ENCODE measurements at regions not wholly inside any gene's neighbourhood (a gene's known extent, or its start where the extent isn't known, plus 50 kb on each side); places are given as distances from the start of the nearest gene placed in this dataset.

- Histone ChIP-seq H3K56ac (ENCODE audit: extremely low read depth, insufficient read depth, low read length) (no peak overlapping the region), H3K14ac (replicated peaks; ENCODE audit: low read depth, low read length) (no peak overlapping the region), H2AK5ac (ENCODE audit: low read depth, low read length) (no peak overlapping the region), H2AK9ac (replicated peaks; ENCODE audit: low read depth, low read length, poor library complexity) (no peak overlapping the region), H3K79me1 (ENCODE audit: low read depth in 1 of 2, low read length in 2 of 2) (no peaks in the 10 kb centered on the region), H2BK20ac (ENCODE audit: low read depth, low read length) (peak overlapping the region; percentile 33; the same call in 1 of the 2 replicates), H2BK15ac (ENCODE audit: low read depth, low read length) (no peak overlapping the region), H3K9me3 (ENCODE audit: control insufficient read depth, insufficient read depth, low read length) (no peaks in the 10 kb centered on the region), H3K36me3 (ENCODE audit: control insufficient read depth, insufficient read depth, low read length) (no peaks in the 10 kb centered on the region), H4K5ac (ENCODE audit: low read depth, low read length) (no peak overlapping the region), H2AFZ (replicated peaks; ENCODE audit: low read length, poor library complexity) (no peak overlapping the region), H3K4ac (ENCODE audit: low read depth, low read length) (no peak overlapping the region), H3K27me3 (ENCODE audit: control insufficient read depth, insufficient read depth, low read length) (no peaks in the 10 kb centered on the region), H3K9ac (ENCODE audit: low read depth, low read length) (no peak overlapping the region), H2BK5ac (ENCODE audit: low read depth, low read length, poor library complexity, severe bottlenecking) (no peak overlapping the region), H3K4me3 (ENCODE audit: insufficient read depth, low read depth, low read length) (no peak overlapping the region), H3K23ac (ENCODE audit: low read depth, low read length) (no peak overlapping the region), H3K18ac (ENCODE audit: low read depth, low read length) (no peak overlapping the region), H3K27ac (ENCODE audit: insufficient read depth, low read length) (no peak overlapping the region), H2BK120ac (ENCODE audit: low read depth, low read length) (no peak overlapping the region), H3K4me1 (ENCODE audit: control insufficient read depth, insufficient read depth, low read length) (peaks cover 7% of the 10 kb centered on the region), H3K9me1 (ENCODE audit: insufficient read depth, low read length) (no peaks in the 10 kb centered on the region), H4K20me1 (ENCODE audit: insufficient read depth, low read length) (no peaks in the 10 kb centered on the region), H4K8ac (ENCODE audit: low read depth in 2 of 2, low read length in 2 of 2) (no peak overlapping the region), H3K4me2 (ENCODE audit: low read depth, low read length) (no peak overlapping the region), H4K91ac (ENCODE audit: insufficient read depth, low read depth, low read length) (no peak overlapping the region)
- no CpG with 5 or more reads among the region's 2 CpGs for WGBS, 2 experiments (ENCODE audit: extremely low coverage in 2 of 2, insufficient read length in 1 of 2)
- peak; percentile 59 for DNase-seq
- ChIA-PET POLR2A (ENCODE audit: unreplicated experiment) (no interaction called here), CTCF (interaction anchor here (0.6 to 1.2 kb wide), 3 partner anchors 13 to 491 kb away, joined by 3 read pairs; no protein-coding TSS in a partner anchor)
- TF ChIP-seq CEBPB (IDR thresholded peaks at IDR 0.05; ENCODE audit: low read depth, low read length) (0 out of 2 replicates have a peak, but pooled peaks have one; percentile 14), MXI1 (IDR thresholded peaks at IDR 0.05; ENCODE audit: borderline replicate concordance, low read depth, low read length) (no peak), BHLHE40 (IDR thresholded peaks at IDR 0.05; ENCODE audit: low read depth, low read length) (no peak)
- dilution Hi-C loops (cut with HindIII; ENCODE audit: low sequenced_read_pairs, unreplicated experiment), result no loop called here
- intact Hi-C loops (cut with micrococcal nuclease), result no loop called here
- no TSS peak for BruUV-seq (replicated peaks)
- in situ Hi-C loops (cut with MboI; ENCODE audit: low sequenced_read_pairs), result no loop called here
- peak; percentile 67 for ATAC-seq (ENCODE audit: low read depth)
Measured at GRCh38 chr14:29030121-29030520, 263.5 kb downstream of the FOXG1 start.

Measured in IMR-90 (cell line).